HL-60 (cell line): ENCODE measurements at regions not wholly inside any gene's neighbourhood (a gene's known extent, or its start where the extent isn't known, plus 50 kb on each side); places are given as distances from the start of the nearest gene placed in this dataset.

ENCODE experiments used
- DNase-seq, 2 experiments: peaks; one replicate each; pipeline ENCODE4 v3.0.0-alpha.2; 2010 to 2020; ENCODE audit warnings: low read depth in 1 of 2, low spot score in 1 of 2
- H3K27ac ChIP-seq: fragments of 250-450 bp; sonication (Bioruptor Pico); replicated peaks from 2 replicates; pipeline ENCODE4 v1.5.1; 2020; ENCODE audit warnings: mild to moderate bottlenecking, moderate library complexity
- H3K27me3 ChIP-seq: fragments of 250-450 bp; sonication (Bioruptor Pico); 2 replicates; pipeline ENCODE4 v1.5.1; 2021; ENCODE audit warnings: mild to moderate bottlenecking, moderate library complexity; ENCODE audit not compliant: insufficient read depth, poor library complexity, severe bottlenecking
- H3K4me3 ChIP-seq: replicated peaks from 2 replicates; pipeline ENCODE4 v1.5.1; 2011; ENCODE audit warnings: mild to moderate bottlenecking, control low read depth, low read length; ENCODE audit not compliant: insufficient read depth
- GABPA ChIP-seq: IDR thresholded peaks from 2 replicates; pipeline ENCODE4 v1.6.1; 2012; ENCODE audit warnings: low read depth
- POLR2AphosphoS5 ChIP-seq: IDR thresholded peaks from 2 replicates; pipeline ENCODE4 v1.6.1; 2012; ENCODE audit warnings: low read depth
- SPI1 ChIP-seq: IDR thresholded peaks from 2 replicates; pipeline ENCODE4 v1.6.1; 2012; ENCODE audit warnings: low read depth, mild to moderate bottlenecking, borderline replicate concordance
- TF ChIP-seq, protein P1 (sequence below): IDR thresholded peaks from 2 replicates; pipeline ENCODE4 v1.6.1; 2012; ENCODE audit warnings: low read depth; ENCODE audit not compliant: insufficient replicate concordance
- TF ChIP-seq, protein P2 (sequence below): IDR thresholded peaks from one replicate; pipeline ENCODE4 v1.5.1; 2011; ENCODE audit warnings: low read length, control low read depth, inconsistent platforms; ENCODE audit not compliant: insufficient read depth

DNA sequence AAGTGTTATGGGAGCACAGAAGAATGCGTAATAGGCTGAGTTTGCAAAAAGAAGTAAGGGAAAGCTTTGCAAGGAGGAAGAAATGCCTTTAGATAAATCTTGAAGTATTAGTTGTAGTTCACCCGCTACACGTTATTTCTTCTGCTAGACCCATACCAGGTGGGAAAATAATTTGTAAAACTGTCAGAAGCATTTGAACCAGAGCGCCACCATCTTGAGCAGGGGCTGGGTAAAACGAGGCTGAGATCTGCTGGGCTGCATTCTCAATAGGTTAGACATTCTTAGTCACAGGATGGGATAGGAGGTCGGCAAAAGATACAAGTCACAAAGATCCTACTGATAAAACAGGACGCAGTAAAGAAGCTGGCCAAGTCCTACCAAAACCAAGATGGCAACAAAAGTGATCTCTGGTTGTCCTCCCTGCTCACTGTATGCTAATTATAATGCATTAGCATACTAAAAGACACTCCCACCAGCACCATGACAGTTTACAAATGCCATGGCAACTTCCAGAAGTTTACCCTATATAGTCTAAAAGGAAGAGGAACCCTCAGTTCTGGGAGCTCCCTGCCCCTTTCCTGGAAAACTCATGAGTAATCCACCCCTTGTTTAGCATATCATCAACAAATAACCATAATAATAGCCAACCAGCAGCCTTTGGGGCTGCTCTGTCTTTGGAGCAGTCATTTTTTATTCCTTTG is 50.0 kb upstream of the ZNF280D start:
- no peak for TF ChIP-seq GABPA
- TF ChIP-seq, protein P1, sequence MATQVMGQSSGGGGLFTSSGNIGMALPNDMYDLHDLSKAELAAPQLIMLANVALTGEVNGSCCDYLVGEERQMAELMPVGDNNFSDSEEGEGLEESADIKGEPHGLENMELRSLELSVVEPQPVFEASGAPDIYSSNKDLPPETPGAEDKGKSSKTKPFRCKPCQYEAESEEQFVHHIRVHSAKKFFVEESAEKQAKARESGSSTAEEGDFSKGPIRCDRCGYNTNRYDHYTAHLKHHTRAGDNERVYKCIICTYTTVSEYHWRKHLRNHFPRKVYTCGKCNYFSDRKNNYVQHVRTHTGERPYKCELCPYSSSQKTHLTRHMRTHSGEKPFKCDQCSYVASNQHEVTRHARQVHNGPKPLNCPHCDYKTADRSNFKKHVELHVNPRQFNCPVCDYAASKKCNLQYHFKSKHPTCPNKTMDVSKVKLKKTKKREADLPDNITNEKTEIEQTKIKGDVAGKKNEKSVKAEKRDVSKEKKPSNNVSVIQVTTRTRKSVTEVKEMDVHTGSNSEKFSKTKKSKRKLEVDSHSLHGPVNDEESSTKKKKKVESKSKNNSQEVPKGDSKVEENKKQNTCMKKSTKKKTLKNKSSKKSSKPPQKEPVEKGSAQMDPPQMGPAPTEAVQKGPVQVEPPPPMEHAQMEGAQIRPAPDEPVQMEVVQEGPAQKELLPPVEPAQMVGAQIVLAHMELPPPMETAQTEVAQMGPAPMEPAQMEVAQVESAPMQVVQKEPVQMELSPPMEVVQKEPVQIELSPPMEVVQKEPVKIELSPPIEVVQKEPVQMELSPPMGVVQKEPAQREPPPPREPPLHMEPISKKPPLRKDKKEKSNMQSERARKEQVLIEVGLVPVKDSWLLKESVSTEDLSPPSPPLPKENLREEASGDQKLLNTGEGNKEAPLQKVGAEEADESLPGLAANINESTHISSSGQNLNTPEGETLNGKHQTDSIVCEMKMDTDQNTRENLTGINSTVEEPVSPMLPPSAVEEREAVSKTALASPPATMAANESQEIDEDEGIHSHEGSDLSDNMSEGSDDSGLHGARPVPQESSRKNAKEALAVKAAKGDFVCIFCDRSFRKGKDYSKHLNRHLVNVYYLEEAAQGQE: no peak
- TF ChIP-seq POLR2AphosphoS5: no peak
- TF ChIP-seq, protein P2, sequence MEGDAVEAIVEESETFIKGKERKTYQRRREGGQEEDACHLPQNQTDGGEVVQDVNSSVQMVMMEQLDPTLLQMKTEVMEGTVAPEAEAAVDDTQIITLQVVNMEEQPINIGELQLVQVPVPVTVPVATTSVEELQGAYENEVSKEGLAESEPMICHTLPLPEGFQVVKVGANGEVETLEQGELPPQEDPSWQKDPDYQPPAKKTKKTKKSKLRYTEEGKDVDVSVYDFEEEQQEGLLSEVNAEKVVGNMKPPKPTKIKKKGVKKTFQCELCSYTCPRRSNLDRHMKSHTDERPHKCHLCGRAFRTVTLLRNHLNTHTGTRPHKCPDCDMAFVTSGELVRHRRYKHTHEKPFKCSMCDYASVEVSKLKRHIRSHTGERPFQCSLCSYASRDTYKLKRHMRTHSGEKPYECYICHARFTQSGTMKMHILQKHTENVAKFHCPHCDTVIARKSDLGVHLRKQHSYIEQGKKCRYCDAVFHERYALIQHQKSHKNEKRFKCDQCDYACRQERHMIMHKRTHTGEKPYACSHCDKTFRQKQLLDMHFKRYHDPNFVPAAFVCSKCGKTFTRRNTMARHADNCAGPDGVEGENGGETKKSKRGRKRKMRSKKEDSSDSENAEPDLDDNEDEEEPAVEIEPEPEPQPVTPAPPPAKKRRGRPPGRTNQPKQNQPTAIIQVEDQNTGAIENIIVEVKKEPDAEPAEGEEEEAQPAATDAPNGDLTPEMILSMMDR: no peak
- TF ChIP-seq SPI1: no peak
- H3K27me3 ChIP-seq: no peaks in the 10 kb centered on the region
- H3K4me3 ChIP-seq: no peak overlapping the region
- H3K27ac ChIP-seq: no peak overlapping the region
- DNase-seq: no peak
